ENCODE measurements at regions not wholly inside any gene's neighbourhood (a gene's known extent, or its start where the extent isn't known, plus 50 kb on each side); places are given as distances from the start of the nearest gene placed in this dataset.

- TF ChIP-seq, protein P1, sequence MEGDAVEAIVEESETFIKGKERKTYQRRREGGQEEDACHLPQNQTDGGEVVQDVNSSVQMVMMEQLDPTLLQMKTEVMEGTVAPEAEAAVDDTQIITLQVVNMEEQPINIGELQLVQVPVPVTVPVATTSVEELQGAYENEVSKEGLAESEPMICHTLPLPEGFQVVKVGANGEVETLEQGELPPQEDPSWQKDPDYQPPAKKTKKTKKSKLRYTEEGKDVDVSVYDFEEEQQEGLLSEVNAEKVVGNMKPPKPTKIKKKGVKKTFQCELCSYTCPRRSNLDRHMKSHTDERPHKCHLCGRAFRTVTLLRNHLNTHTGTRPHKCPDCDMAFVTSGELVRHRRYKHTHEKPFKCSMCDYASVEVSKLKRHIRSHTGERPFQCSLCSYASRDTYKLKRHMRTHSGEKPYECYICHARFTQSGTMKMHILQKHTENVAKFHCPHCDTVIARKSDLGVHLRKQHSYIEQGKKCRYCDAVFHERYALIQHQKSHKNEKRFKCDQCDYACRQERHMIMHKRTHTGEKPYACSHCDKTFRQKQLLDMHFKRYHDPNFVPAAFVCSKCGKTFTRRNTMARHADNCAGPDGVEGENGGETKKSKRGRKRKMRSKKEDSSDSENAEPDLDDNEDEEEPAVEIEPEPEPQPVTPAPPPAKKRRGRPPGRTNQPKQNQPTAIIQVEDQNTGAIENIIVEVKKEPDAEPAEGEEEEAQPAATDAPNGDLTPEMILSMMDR (IDR thresholded peaks at IDR 0.05) = no peak
- TF ChIP-seq EP300 (IDR thresholded peaks at IDR 0.05) (no peak), POLR2A (IDR thresholded peaks at IDR 0.05) (no peak)
Measured at GRCh38 chr3:5277612-5278236, 90.2 kb downstream of the EDEM1 start.
